ENCODE measurements at regions not wholly inside any gene's neighbourhood (a gene's known extent, or its start where the extent isn't known, plus 50 kb on each side); places are given as distances from the start of the nearest gene placed in this dataset.
"Not testable (repeated sequence)": the region's sequence is repeated elsewhere in the genome, so short reads cannot be mapped to it uniquely, and the experiment has no call there.

GRCh38 chr6:84871925-84872324, 107.5 kb upstream of the TBX18 start:
- DNase-seq (ENCODE audit: low read depth), result no peak

DNA sequence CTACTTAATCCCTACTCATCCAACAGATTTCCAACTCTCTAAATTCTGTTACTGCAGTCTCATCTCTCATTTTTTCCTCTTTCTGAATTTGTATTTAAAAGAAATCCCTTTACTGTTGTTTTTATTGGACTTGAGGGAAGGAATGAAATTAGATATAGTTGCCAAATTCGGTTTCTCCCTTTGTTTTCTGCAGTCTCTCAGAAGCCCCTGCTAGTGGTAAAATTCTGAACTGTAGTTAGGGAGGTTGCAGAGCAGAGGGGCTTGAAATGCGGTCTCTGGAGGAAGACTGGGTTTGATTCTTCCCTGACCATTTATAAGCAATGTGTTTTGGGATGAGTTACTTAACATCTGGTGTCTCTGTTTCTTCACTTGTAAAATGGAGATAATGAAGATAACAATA, 106.3 kb upstream of the TBX18 start:
- DNase-seq (ENCODE audit: low read depth), result no peak

DNA sequence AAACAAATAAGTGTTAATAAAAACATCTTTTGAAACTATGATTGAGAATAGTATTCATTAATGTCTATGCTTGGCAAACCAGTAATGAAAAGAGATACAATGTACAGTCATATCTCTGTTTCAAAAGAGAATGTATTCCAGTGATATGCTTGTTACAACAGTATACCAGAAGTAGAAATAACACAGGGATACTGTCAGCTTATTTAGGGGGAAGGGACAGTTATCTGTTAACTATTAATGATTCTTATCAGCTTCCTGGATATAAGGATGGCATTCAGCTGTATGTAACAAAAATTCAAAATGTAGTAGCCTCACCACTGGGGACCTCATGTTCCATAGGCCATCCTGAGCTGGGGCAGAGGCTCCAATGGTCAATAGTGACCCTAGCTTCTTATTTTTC, 103.8 kb upstream of the TBX18 start:
- DNase-seq (ENCODE audit: low read depth), result no peak

GRCh38 chr6:84867521-84867920, 103.1 kb upstream of the TBX18 start:
- peak; percentile 28 for DNase-seq (ENCODE audit: low read depth)

DNA sequence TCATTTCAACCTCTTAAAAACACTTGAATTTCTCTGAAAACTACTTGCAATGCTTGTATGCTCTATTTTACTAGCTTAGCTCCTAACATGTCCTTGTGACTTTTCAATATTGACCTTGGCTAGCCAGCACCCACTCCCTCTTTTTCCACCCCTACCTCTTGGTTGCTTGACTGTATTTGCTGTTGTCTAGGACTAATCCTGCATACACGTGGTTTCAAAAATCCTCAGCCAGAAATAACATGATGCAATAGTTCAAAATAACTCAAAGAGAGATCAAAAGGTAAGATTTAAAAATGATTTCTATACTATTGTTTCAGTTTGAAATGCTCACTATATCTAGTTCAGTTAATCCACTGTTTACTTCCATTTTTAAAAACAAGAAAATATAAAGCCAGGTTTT, 102.3 kb upstream of the TBX18 start:
- DNase-seq (ENCODE audit: low read depth), result no peak

DNA sequence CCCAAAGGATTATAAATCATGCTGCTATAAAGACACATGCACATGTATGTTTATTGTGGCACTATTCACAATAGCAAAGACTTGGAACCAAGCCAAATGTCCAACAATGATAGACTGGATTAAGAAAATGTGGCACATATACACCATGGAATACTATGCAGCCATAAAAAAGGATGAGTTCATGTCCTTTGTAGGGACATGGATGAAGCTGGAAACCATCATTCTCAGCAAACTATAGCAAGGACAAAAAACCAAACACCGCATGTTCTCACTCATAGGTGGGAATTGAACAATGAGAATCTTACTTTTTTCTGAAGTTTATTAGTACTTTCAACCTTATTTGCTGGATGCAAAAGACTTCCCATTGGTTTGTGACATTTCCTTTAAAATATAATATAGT, 101.0 kb upstream of the TBX18 start:
- DNase-seq (ENCODE audit: low read depth), result not testable (repeated sequence)

DNA sequence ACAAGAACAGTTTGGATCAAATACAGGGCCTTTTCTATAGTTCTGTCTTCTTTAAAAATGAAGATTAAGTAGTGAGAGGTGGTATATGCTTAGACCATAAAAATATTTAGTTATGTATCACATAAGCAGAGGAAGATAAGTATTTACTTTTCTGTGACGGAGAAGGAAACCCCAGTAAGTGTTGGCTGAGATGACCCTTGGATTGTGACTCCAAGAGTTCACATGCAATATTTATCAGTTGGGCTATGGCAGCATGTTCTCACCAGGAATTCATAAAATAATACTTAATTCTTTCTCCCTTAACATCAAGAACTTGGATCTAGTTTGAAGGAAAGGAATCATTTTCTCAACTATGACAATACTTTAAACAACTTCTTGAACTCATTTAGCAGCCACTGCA, 98.4 kb upstream of the TBX18 start:
- DNase-seq (ENCODE audit: low read depth), result no peak

DNA sequence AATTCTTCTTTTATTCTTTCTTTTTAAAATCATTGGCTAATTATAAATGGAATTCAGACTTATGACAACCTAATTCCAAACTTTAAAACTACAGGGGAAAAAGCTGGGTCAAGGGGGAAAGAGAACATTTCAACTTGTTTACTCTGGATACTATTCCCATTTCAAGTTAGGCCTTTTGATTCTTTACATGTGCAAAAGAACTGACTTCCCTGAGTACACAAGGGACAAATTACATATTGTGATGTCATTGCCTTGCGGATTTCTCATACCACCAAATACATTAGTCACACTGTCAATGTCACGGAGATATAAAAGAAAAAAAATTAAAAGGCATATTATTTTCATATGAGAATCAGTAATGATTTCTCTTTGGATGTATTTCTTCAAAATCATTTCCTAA, 96.5 kb upstream of the TBX18 start:
- no peak for DNase-seq (ENCODE audit: low read depth)

DNA sequence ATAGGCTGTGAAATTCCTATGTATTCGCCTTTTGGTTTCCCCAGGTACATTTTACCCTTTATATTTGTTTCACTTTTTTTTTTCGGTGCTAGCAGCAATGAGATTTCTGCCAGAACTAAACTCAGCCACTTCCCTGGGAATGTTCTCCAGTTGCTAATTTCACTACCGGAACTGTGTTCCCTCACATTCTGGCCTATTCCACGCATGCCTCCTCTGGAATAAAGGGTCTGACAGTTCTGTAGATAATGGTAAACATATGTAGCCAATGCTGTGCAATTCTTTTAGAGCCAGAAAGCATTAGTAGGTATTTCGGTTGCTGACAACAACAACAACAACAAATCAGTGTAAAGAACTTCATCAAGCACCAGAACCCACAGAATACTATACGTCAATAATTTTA, 96.1 kb upstream of the TBX18 start:
- no peak for DNase-seq (ENCODE audit: low read depth)

- no peak for DNase-seq (ENCODE audit: low read depth)
These were observed 90.5 kb upstream of the TBX18 start for GRCh38 chr6:84854811-84855400.

DNA sequence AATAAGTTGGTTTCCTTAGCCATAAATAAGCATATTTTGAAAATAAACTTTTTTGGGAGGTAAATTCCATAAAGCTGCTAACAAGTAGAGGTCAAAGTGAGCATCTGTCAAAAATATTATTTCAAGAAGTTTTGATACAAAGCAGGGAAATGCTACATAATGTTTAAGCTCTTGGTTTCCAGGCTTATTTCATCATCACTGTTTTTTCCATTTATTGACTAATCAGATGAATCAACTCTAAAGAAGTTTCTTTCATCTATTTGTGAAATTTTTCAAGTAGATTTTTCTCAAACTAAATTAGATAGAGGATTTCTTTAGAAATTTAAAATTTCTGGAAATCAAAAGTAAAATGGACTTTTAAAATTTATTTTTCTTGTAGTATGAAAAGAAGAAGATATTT, 89.5 kb upstream of the TBX18 start:
- DNase-seq (ENCODE audit: low read depth), result no peak

- no peak for DNase-seq (ENCODE audit: low read depth)
These were observed 84.6 kb upstream of the TBX18 start for GRCh38 chr6:84848960-84849359.

DNA sequence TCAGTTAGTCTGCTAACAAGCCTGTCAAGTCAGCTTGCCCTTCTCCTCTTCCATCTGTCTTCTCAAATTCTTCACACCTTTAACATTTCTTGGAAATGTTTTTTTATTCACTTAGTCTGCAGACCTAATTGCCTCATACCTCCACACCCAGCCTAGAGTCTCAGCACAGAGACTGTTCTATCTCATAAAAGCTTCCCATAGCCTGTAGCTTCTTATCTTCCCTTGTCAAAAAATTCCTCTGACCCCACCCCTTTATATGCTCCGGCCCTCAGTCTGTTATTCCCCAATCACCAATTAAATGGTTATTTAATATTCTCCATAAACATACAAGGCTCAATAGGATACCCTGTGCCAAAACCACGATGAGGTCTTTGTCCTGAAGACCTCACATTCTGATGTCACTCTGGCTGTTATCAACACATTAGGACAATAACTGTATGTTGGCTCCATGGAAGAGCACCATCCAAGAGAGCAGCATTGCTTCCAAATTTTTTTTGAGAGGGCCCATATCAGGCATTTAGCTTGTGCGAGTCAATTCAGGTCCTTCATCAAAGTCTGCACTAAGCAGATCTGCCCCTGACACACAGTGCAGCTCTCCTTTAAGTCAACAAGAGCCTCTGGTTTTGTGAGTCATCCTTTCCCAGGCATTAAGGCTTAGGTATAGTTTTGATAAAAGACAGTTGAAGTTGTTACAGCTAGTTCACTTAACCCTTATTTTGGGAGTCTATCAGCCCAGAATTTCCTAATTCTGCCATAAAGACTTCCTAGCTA, 83.2 kb upstream of the TBX18 start:
- DNase-seq (ENCODE audit: low read depth), result no peak

- DNase-seq (ENCODE audit: low read depth), result no peak
These were observed 78.2 kb upstream of the TBX18 start for GRCh38 chr6:84842525-84843166.

- DNase-seq (ENCODE audit: low read depth), result not testable (repeated sequence)
These were observed 72.9 kb upstream of the TBX18 start for GRCh38 chr6:84837068-84837866.

DNA sequence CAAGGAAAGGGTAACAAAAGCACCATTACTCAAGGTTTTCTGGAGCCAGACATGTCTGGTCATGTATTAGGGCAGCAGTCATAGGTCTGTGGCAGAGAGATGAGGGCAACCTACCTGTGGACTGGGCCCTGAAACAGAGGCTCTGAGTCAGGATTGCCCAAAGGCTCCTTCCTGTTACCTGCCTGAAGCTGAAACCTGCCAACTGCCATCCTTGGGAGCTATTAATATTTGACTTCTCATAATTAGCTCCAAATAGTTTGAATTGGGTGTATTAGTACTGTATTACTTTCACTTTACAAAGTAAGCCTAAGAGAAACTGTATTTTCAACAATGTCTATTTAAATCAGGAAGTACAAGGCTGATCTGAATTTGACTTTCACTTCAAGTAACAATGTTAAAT, 72.0 kb upstream of the TBX18 start:
- no peak for DNase-seq (ENCODE audit: low read depth)

DNA sequence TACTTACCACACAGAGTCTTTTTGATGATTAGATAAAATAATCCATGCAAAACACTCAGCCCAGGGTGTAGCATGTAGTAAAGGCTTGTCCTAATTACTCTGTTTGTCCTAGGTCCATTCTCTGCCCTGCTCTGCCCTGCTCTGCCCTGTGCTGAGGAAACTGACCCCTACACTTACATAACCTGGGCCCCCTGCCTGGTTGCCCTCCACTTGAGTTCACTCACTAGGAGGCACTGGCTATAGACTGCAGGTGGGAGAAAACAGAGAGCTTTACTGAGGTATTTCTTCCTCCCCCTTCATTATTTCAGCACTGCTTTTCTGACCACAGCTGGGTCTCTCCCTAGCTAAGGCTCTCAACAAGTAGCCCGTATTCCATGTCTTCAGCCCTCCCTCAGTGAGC, 70.9 kb upstream of the TBX18 start:
- DNase-seq (ENCODE audit: low read depth), result no peak

- not testable (repeated sequence) for DNase-seq (ENCODE audit: low read depth)
These were observed 67.5 kb upstream of the TBX18 start for GRCh38 chr6:84831924-84832323.

DNA sequence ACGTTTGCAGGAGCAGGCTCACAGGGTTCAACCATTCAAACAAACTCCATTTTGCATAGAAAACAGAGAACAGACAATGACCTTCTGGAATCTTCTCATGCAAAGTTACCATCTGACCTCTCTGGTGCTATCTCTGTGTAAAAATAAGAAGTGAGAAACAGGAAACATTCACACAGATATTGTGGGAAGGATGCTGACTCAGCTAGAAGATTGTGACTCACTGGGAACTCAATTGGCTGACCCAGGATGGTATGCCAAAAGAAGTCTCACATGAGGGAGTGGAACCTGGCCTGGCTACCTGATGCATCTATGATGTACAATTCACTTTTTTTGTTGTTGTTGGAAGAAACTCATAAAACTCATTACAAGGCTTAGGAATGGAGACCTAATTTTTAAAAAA, 61.1 kb upstream of the TBX18 start:
- no peak for DNase-seq (ENCODE audit: low read depth)

GRCh38 chr6:84821314-84821713, 56.9 kb upstream of the TBX18 start:
- not testable (repeated sequence) for DNase-seq (ENCODE audit: low read depth)

- DNase-seq (ENCODE audit: low read depth), result no peak
These were observed 52.3 kb upstream of the TBX18 start for GRCh38 chr6:84816741-84817140.

GRCh38 chr6:84815896-84816735, 51.7 kb upstream of the TBX18 start:
- DNase-seq (ENCODE audit: low read depth), result no peak
